Prostate gland (tissue), 2 donors: ENCODE measurements at regions not wholly inside any gene's neighbourhood (a gene's known extent, or its start where the extent isn't known, plus 50 kb on each side); places are given as distances from the start of the nearest gene placed in this dataset.

ENCODE experiments used
- DNase-seq: peaks from one replicate; pipeline ENCODE4 v3.0.0-alpha.2; 2019; ENCODE audit warnings: low spot score
- H3K27ac ChIP-seq, 2 donors: fragments of 200-600 bp; sonication (generic); 2 replicates each; pipeline ENCODE4 v1.5.1; 2017 to 2019
- H3K27me3 ChIP-seq: fragments of 200-600 bp; sonication (generic); replicated peaks from 2 replicates; pipeline ENCODE4 v1.5.1; 2019; ENCODE audit not compliant: insufficient read depth
- H3K36me3 ChIP-seq, 2 donors: fragments of 200-600 bp; sonication (generic); 1 replicate in 1 of 2; 2 replicates in 1 of 2; pipeline versions ENCODE4 v1.5.1 to v1.8.1; 2017 to 2019
- H3K4me1 ChIP-seq: fragments of 200-600 bp; sonication (generic); replicated peaks from 2 replicates; pipeline ENCODE4 v1.5.1; 2019
- H3K4me3 ChIP-seq, 2 donors: fragments of 200-600 bp; sonication (generic); 2 replicates each; pipeline ENCODE4 v1.5.1; 2017 to 2019
- H3K9me3 ChIP-seq: fragments of 200-600 bp; sonication (generic); 2 replicates; pipeline ENCODE4 v1.5.1; 2017
- POLR2A ChIP-seq: fragments of 450-650 bp; IDR thresholded peaks from one replicate; pipeline ENCODE4 v1.6.1; 2016; ENCODE audit warnings: antibody characterized with exemption, mild to moderate bottlenecking
- POLR2AphosphoS5 ChIP-seq: sonication (generic); formaldehyde crosslinking; IDR thresholded peaks from one replicate; pipeline ENCODE4 v1.6.1; 2017; ENCODE audit warnings: antibody characterized with exemption
- WGBS: methylation state at CpG from one replicate; pipeline ENCODE4 v1.1.5; 2018; 5-methylcytosine and 5-hydroxymethylcytosine counted together
- intact Hi-C: fragments of 100-400 bp; cut with DNase I; formaldehyde crosslinking; loops from one replicate; pipeline ENCODE4 v1.14.2; 2022
- TF ChIP-seq, protein P1 (sequence below), 4 experiments: fragments of 200-600 bp in 2 of 4; fragments of 450-650 bp in 2 of 4; sonication (generic) in 2 of 4; IDR thresholded peaks; 1 replicate in 3 of 4; 2 replicates in 1 of 4; pipeline ENCODE4 v1.5.1; 2016 to 2019; ENCODE audit warnings: antibody characterized with exemption in 4 of 4, mild to moderate bottlenecking in 2 of 4, moderate library complexity in 2 of 4

GRCh38 chr3:78348664-78349063, 1308.8 kb downstream of the ROBO2 start:
- no peaks in the 10 kb centered on the region for H3K27me3 ChIP-seq
- no peaks in the 10 kb centered on the region for H3K36me3 ChIP-seq
- intact Hi-C loops = no loop called here
- H3K4me1 ChIP-seq = no peaks in the 10 kb centered on the region
- DNase-seq = no peak
- no peak overlapping the region for H3K27ac ChIP-seq
- TF ChIP-seq, protein P1, sequence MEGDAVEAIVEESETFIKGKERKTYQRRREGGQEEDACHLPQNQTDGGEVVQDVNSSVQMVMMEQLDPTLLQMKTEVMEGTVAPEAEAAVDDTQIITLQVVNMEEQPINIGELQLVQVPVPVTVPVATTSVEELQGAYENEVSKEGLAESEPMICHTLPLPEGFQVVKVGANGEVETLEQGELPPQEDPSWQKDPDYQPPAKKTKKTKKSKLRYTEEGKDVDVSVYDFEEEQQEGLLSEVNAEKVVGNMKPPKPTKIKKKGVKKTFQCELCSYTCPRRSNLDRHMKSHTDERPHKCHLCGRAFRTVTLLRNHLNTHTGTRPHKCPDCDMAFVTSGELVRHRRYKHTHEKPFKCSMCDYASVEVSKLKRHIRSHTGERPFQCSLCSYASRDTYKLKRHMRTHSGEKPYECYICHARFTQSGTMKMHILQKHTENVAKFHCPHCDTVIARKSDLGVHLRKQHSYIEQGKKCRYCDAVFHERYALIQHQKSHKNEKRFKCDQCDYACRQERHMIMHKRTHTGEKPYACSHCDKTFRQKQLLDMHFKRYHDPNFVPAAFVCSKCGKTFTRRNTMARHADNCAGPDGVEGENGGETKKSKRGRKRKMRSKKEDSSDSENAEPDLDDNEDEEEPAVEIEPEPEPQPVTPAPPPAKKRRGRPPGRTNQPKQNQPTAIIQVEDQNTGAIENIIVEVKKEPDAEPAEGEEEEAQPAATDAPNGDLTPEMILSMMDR (IDR thresholded peaks at IDR 0.05) = no peak
- TF ChIP-seq POLR2AphosphoS5 = no peak
- no peak for TF ChIP-seq POLR2A
- no peak overlapping the region for H3K4me3 ChIP-seq
- WGBS = 74% methylated on average over 3 of the region's 3 CpGs
- no peaks in the 10 kb centered on the region for H3K9me3 ChIP-seq

DNA sequence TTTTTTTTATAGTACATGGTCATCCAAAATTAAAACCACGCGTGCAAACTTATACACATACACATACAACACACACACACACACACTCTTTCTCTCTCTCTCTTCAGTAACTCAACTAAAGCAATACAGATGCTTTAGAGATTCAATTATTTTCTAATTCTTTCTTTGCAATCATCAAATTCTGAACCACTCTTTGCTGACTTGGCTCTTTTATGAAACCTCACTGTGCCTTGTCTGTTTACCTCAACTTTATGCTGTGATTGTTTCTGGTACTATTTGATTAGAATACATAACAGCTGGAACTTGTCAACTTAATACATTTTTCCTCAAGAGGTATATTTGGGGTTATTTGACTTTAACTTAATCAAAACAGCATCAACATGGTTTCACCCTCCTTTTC, 1309.7 kb downstream of the ROBO2 start:
- WGBS = 50% methylated on average over 2 of the region's 2 CpGs
- Histone ChIP-seq H3K27ac (no peak overlapping the region), H3K27me3 (no peaks in the 10 kb centered on the region), H3K36me3 (no peaks in the 10 kb centered on the region), H3K4me3 (no peak overlapping the region), H3K4me1 (no peaks in the 10 kb centered on the region), H3K9me3 (no peaks in the 10 kb centered on the region)
- DNase-seq = no peak
- intact Hi-C loops = no loop called here
- TF ChIP-seq POLR2A (no peak), POLR2AphosphoS5 (no peak)
- TF ChIP-seq, protein P1 (IDR thresholded peaks at IDR 0.05) = no peak

DNA sequence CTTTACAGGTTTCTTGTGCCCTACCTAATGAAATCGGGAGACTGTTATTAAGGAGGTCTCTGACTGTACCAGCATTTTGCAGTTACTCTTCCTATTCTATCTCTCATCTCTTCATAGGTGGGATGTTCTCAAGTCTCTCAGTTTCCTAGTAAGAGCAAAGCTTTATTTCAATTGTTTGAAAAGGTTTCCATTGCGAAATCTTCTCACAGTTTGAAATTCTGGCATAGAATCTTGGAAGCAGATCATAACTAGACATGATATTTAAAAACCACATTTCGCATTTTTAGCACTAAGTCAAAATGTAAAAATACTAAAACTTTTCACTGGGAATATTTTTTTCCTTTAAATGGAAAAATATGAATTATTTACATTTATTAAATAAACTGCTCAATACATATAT, 1311.4 kb downstream of the ROBO2 start:
- Histone ChIP-seq H3K4me1 (no peaks in the 10 kb centered on the region), H3K36me3 (no peaks in the 10 kb centered on the region), H3K27me3 (no peaks in the 10 kb centered on the region), H3K4me3 (no peak overlapping the region), H3K27ac (no peak overlapping the region), H3K9me3 (no peaks in the 10 kb centered on the region)
- no peak for TF ChIP-seq POLR2A
- TF ChIP-seq, protein P1 (IDR thresholded peaks at IDR 0.05) = no peak
- no peak for TF ChIP-seq POLR2AphosphoS5
- DNase-seq = no peak
- intact Hi-C loops = no loop called here
- 95% methylated on average over 3 of the region's 3 CpGs for WGBS

DNA sequence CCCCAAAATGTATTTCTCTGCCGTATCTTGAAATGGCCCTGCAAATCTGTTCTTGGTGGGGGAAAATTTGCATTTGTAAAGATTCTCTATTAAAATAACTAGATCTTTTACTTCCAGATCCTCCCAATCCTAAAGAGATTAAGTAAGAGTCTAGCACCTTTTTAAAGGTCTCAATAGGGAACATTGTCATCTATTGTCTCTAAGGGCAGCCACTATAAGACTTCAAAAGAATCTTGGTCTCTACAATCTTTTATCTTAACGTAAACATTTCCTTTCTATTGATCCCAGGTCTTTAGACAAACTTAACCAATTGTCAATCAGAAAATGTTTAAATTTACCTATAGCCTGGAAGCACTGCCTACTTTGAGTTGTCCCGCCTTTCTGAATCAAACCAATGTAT, 1313.3 kb downstream of the ROBO2 start:
- Histone ChIP-seq H3K4me3 (no peak overlapping the region), H3K36me3 (no peaks in the 10 kb centered on the region), H3K27ac (no peak overlapping the region), H3K4me1 (no peaks in the 10 kb centered on the region), H3K27me3 (no peaks in the 10 kb centered on the region), H3K9me3 (no peaks in the 10 kb centered on the region)
- intact Hi-C loops = no loop called here
- WGBS = 99% methylated on average over 3 of the region's 3 CpGs
- TF ChIP-seq POLR2A = no peak
- TF ChIP-seq, protein P1 (IDR thresholded peaks at IDR 0.05) = no peak
- no peak for TF ChIP-seq POLR2AphosphoS5
- no peak for DNase-seq

DNA sequence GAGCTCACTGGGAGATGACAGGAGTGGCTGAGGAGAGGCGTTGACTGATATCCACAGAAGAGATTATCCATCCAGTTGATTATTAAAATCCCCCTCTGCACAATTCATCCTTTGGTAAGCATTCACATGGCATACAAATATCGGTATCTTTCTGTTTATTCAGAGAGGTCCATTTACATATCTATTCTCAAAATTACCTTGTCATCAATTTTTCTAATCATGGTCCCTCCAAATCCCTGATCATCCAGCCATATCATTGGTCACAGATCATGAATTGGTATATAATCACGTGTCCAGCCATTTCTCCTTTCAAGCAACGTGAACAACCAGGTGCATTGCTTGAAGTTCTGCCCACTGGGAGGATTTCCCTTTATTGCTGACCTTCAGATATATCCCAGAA, 1321.0 kb downstream of the ROBO2 start:
- H3K27ac ChIP-seq = no peak overlapping the region
- H3K36me3 ChIP-seq = no peaks in the 10 kb centered on the region
- 96% methylated on average over 4 of the region's 4 CpGs for WGBS
- H3K9me3 ChIP-seq = no peaks in the 10 kb centered on the region
- TF ChIP-seq POLR2A = no peak
- TF ChIP-seq, protein P1 (IDR thresholded peaks at IDR 0.05) = no peak
- no peak for TF ChIP-seq POLR2AphosphoS5
- intact Hi-C loops = no loop called here
- DNase-seq = no peak
- no peaks in the 10 kb centered on the region for H3K4me1 ChIP-seq
- H3K4me3 ChIP-seq = no peak overlapping the region
- H3K27me3 ChIP-seq = no peaks in the 10 kb centered on the region
